ENCODE measurements at regions not wholly inside any gene's neighbourhood (a gene's known extent, or its start where the extent isn't known, plus 50 kb on each side); places are given as distances from the start of the nearest gene placed in this dataset.

DNA sequence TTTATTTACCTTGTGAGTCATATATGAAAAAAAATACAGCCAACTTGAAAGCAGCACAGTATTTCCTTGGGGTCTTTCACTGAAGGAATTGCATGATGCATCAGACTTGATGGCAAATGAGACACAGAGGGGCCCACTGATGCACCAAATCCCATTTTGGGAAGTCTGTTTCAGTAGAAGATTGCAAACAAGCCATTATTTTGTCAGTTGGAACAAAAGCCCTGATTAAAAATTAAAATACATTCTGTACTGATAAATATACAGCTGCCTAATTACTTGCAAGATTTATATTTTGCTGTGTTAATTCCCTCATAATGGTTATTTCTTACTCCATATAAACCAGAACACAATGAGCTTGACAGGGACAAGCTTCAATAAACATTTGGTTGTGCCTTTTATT is 370.4 kb downstream of the SUCLG1 start:
- TF ChIP-seq POLR2A (IDR thresholded peaks at IDR 0.05; ENCODE audit: low read length) (no peak), GATA1 (IDR thresholded peaks at IDR 0.05; ENCODE audit: low read depth, low read length) (no peak)
